Spleen (tissue), 11 donors: ENCODE measurements at regions not wholly inside any gene's neighbourhood (a gene's known extent, or its start where the extent isn't known, plus 50 kb on each side); places are given as distances from the start of the nearest gene placed in this dataset.

Experiments
- DNase-seq: peaks from one replicate; pipeline ENCODE4 v3.0.0-alpha.2; 2020
- H3K27ac ChIP-seq, 8 donors: fragments of 200-600 bp; sonication (generic) in 7 of 8; 1 replicate in 4 of 8; 2 replicates in 4 of 8; pipeline versions ENCODE4 v1.5.0 to v1.8.0; 2016 to 2021; ENCODE audit warnings: inconsistent platforms in 4 of 8, mild to moderate bottlenecking in 4 of 8, moderate library complexity in 1 of 8
- H3K27me3 ChIP-seq, 7 donors: fragments of 200-600 bp; sonication (generic) in 6 of 7; replicated peaks in 1 of 7; 1 replicate in 4 of 7; 2 replicates in 3 of 7; pipeline versions ENCODE4 v1.5.0 to v1.8.0; 2016 to 2021; ENCODE audit warnings: inconsistent platforms in 3 of 7, mild to moderate bottlenecking in 1 of 7
- H3K36me3 ChIP-seq, 6 donors: fragments of 200-600 bp; sonication (generic) in 5 of 6; 1 replicate in 4 of 6; 2 replicates in 2 of 6; pipeline versions ENCODE4 v1.5.0 to v1.8.0; 2016 to 2021; ENCODE audit warnings: inconsistent platforms in 2 of 6
- H3K4me1 ChIP-seq, 6 donors: fragments of 200-600 bp; sonication (generic) in 5 of 6; 1 replicate in 3 of 6; 2 replicates in 3 of 6; pipeline versions ENCODE4 v1.5.0 to v1.8.0; 2016 to 2021; ENCODE audit warnings: inconsistent platforms in 3 of 6
- H3K4me3 ChIP-seq, 8 donors: fragments of 200-600 bp; sonication (generic) in 7 of 8; 1 replicate in 4 of 8; 2 replicates in 4 of 8; pipeline versions ENCODE4 v1.5.0 to v1.8.0; 2016 to 2021; ENCODE audit warnings: inconsistent platforms in 4 of 8, mild to moderate bottlenecking in 4 of 8, moderate library complexity in 2 of 8
- H3K9me3 ChIP-seq, 8 donors: fragments of 200-600 bp; sonication (generic) in 7 of 8; 1 replicate in 4 of 8; 2 replicates in 4 of 8; pipeline versions ENCODE4 v1.5.0 to v1.8.0; 2016 to 2021; ENCODE audit warnings: inconsistent platforms in 4 of 8
- CTCF ChIP-seq, 11 experiments: fragments of 200-600 bp in 7 of 11; fragments of 450-650 bp in 4 of 11; sonication (generic) in 4 of 11; IDR thresholded peaks in 8 of 11; conservative IDR thresholded peaks in 3 of 11; 1 replicate in 7 of 11; 2 replicates in 4 of 11; pipeline versions ENCODE4 v1.4.0 to v1.8.0; 2016 to 2021; ENCODE audit warnings: antibody characterized with exemption in 11 of 11, inconsistent platforms in 4 of 11, mild to moderate bottlenecking in 1 of 11
- POLR2A ChIP-seq, 3 donors: fragments of 450-650 bp; IDR thresholded peaks; one replicate each; pipeline ENCODE4 v1.5.1; 2017; ENCODE audit warnings: antibody characterized with exemption in 3 of 3, mild to moderate bottlenecking in 1 of 3
- POLR2AphosphoS5 ChIP-seq, 3 donors: sonication (generic); formaldehyde crosslinking; IDR thresholded peaks; one replicate each; pipeline ENCODE4 v1.5.1; 2017; ENCODE audit warnings: antibody characterized with exemption in 3 of 3
- WGBS, 5 donors: extraction: QIAGEN DNeasy Blood & Tissue Kit in 3 of 5; methylation state at CpG; one replicate each; pipeline versions ENCODE4 v1.1.5 to v1.1.7; 2013 to 2018; 5-methylcytosine and 5-hydroxymethylcytosine counted together
- intact Hi-C: fragments of 100-400 bp; cut with DNase I; formaldehyde crosslinking; loops from one replicate; pipeline ENCODE4 v1.15.0; 2023; ENCODE audit warnings: low total_unique reads
- donor health status: healthy with polysubstance abuse.
- donor health status: DM: no; HTN: no; CAD: no; lungs with moderate emphysema.
- donor health status: DM: no; HTN: no; CAD: no.
- donor health status: Bipolar disorder and iron deficiency.
- donor health status: healthy.
- donor health status: DM: no; HTN: no; CAD: no.
- donor health status: DM: yes; HTN: yes; CAD: no.

- 34 to 81% (median 66%) methylated on average over 2 of the region's 2 CpGs for WGBS, 5 donors
- DNase-seq = no peak
- intact Hi-C loops = no loop called here
Measured at GRCh38 chrX:63963095-63963784, 178.2 kb upstream of the ARHGEF9 start.

DNA sequence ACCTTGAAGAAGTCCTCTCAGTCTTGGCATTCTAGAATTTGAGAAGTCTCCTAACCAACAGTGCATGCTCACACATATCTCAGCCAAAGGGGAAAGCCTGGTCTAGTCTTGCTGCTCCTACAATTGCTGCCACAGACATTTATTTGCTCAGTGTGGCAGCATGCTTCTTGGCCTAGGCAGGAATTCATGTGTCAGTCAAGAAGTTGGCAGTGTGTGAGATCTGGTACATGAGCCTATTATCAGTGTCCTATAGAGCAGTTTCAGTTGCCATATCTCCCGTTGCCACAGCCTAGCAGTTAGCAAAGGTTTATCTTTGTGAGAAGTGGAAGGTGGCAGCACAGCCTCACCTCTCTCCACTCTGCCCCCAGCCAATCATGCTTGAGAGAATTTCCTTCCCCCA, 176.9 kb upstream of the ARHGEF9 start:
- Histone ChIP-seq H3K9me3 (peaks cover 0 to 11% (median 0%) of the 10 kb centered on the region in 8 donors), H3K27me3 (no peaks in the 10 kb centered on the region), H3K27ac (no peak overlapping the region), H3K36me3 (no peaks in the 10 kb centered on the region), H3K4me1 (no peaks in the 10 kb centered on the region), H3K4me3 (no peak overlapping the region)
- intact Hi-C loops = no loop called here
- 46 to 90% (median 63%) methylated on average over 1 of the region's 1 CpG for WGBS, 5 donors
- TF ChIP-seq POLR2A (IDR thresholded peaks at IDR 0.05) = no peak
- no peak for DNase-seq

More at GRCh38 chrX:63963095-63963784, 178.2 kb upstream of the ARHGEF9 start:
- peaks cover 0 to 11% (median 0%) of the 10 kb centered on the region in 8 donors for H3K9me3 ChIP-seq
- TF ChIP-seq POLR2AphosphoS5 (IDR thresholded peaks at IDR 0.05) = no peak
- TF ChIP-seq POLR2A (IDR thresholded peaks at IDR 0.05) = no peak
- no peak for TF ChIP-seq CTCF (IDR thresholded peaks at IDR 0.05 in 8 of 11, conservative IDR thresholded peaks at IDR 0.05 in 3 of 11)
- no peaks in the 10 kb centered on the region for H3K27me3 ChIP-seq
- H3K4me1 ChIP-seq = no peaks in the 10 kb centered on the region
- no peak overlapping the region for H3K27ac ChIP-seq
- H3K36me3 ChIP-seq = no peaks in the 10 kb centered on the region
- no peak overlapping the region for H3K4me3 ChIP-seq

DNA sequence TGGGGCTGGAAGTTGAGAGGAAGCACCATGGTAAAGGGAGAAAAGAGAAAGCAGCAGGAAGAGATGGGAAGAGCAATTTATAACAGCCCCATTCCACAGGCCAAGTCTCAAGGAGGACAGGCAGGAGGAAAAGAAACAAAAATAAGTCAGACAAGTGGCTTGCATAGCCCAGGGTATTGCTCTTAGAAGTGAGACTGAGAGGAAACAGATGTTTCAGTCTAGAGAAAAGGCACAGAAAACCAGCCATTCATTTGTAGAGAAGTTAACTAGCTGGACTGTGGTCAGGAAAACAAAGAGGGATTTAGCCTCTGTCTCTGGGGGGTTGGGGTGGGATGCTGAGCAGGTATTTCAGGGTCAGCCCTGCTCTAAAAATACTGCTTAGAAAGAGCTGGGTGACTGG, 175.0 kb upstream of the ARHGEF9 start:
- Histone ChIP-seq H3K4me3 (no peak overlapping the region), H3K27ac (no peak overlapping the region), H3K4me1 (no peaks in the 10 kb centered on the region), H3K9me3 (peaks cover 0 to 11% (median 0%) of the 10 kb centered on the region in 8 donors), H3K36me3 (no peaks in the 10 kb centered on the region), H3K27me3 (no peaks in the 10 kb centered on the region)
- intact Hi-C loops = no loop called here
- no peak for TF ChIP-seq CTCF (IDR thresholded peaks at IDR 0.05 in 8 of 11, conservative IDR thresholded peaks at IDR 0.05 in 3 of 11)
- no peak for TF ChIP-seq POLR2A (IDR thresholded peaks at IDR 0.05)
- no peak for TF ChIP-seq POLR2AphosphoS5 (IDR thresholded peaks at IDR 0.05)
- DNase-seq = no peak

DNA sequence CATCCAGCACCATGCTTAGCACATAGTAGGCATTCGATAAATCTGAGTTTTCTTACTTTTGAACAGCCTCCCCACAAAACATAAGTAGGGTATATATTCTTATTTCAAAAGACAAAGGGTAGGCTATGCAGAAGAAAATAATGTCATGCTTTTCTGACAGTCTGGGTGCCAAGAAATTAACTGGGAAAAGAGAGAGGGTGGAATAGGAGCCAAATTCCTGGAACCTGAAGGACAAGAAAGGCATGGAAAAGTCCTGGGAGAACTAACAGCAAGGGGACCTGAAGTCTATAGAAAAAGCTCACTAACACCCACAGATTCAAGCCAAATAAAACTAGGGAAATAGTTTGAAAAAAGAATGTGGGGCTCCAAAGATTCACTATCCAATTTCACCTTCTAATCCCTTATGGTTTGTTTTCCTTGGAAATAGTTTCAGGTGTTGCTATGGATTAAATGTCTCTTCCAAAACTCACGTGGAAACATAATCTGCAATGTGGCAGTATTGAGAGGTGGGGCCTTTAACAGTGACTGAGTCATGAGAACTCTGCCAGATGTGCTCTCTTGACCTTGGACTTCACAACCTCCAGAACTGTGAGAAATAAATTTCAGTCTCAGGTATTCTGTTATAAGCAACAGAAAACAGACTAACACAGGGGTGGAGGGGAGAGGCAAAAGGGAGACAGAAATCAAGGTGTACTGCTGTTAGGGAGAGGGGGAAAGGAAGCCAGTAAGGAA, 173.3 kb upstream of the ARHGEF9 start:
- Histone ChIP-seq H3K27me3 (no peaks in the 10 kb centered on the region), H3K36me3 (no peaks in the 10 kb centered on the region), H3K27ac (no peak overlapping the region), H3K4me3 (no peak overlapping the region), H3K4me1 (no peaks in the 10 kb centered on the region), H3K9me3 (peaks cover 0 to 16% (median 0%) of the 10 kb centered on the region in 8 donors)
- 56 to 81% (median 77%) methylated on average over 2 of the region's 2 CpGs for WGBS, 5 donors
- TF ChIP-seq POLR2AphosphoS5 (IDR thresholded peaks at IDR 0.05) (no peak), POLR2A (IDR thresholded peaks at IDR 0.05) (no peak)
- no peak for DNase-seq
- intact Hi-C loops = no loop called here

- no peak for TF ChIP-seq POLR2AphosphoS5 (IDR thresholded peaks at IDR 0.05)
- no peak for TF ChIP-seq POLR2A (IDR thresholded peaks at IDR 0.05)
- no peak for TF ChIP-seq CTCF (IDR thresholded peaks at IDR 0.05 in 8 of 11, conservative IDR thresholded peaks at IDR 0.05 in 3 of 11)
- DNase-seq = no peak
- Histone ChIP-seq H3K27ac (no peak overlapping the region), H3K36me3 (no peaks in the 10 kb centered on the region), H3K4me1 (no peaks in the 10 kb centered on the region), H3K9me3 (peaks cover 0 to 14% (median 1%) of the 10 kb centered on the region in 8 donors), H3K27me3 (no peaks in the 10 kb centered on the region), H3K4me3 (no peak overlapping the region)
- intact Hi-C loops = no loop called here
- 73 to 98% (median 85%) methylated on average over 2 of the region's 2 CpGs for WGBS, 5 donors
Measured at GRCh38 chrX:63935835-63936234, 150.8 kb upstream of the ARHGEF9 start.
